WTC11 (cell line): ENCODE measurements at regions not wholly inside any gene's neighbourhood (a gene's known extent, or its start where the extent isn't known, plus 50 kb on each side); places are given as distances from the start of the nearest gene placed in this dataset.

Experiments
- ATAC-seq: fragments of 200-7000 bp; cut with Tn5 transposase; 2 replicates; pipeline ENCODE4 v1.10.0; 2021; ENCODE audit warnings: mild to moderate bottlenecking, moderate library complexity
- CTCF ChIA-PET: fragments of 300-600 bp; sonication (Branson Sonifier 250); formaldehyde crosslinking; loops from one replicate; lab custom pipeline; 2021; ENCODE audit warnings: antibody characterized with exemption; lab: Charles Lee
- POLR2A ChIA-PET: fragments of 350-600 bp; sonication (Branson Sonifier 250); formaldehyde crosslinking; loops from one replicate; lab custom pipeline; 2021; ENCODE audit warnings: antibody characterized with exemption; lab: Charles Lee
- DNase-seq: peaks from one replicate; pipeline ENCODE4 v3.0.0; 2021; ENCODE audit warnings: low spot score
- H3K27ac Mint-ChIP-seq: 2 replicates; pipeline ENCODE4 v1.8.0; 2021; ENCODE audit warnings: mixed read lengths
- H3K27me3 Mint-ChIP-seq: 2 replicates; pipeline ENCODE4 v1.8.0; 2021; ENCODE audit warnings: low read depth, mild to moderate bottlenecking, moderate library complexity, mixed read lengths
- H3K36me3 Mint-ChIP-seq: 2 replicates; pipeline ENCODE4 v1.8.0; 2021; ENCODE audit warnings: mixed read lengths
- H3K4me1 Mint-ChIP-seq: 2 replicates; pipeline ENCODE4 v1.8.0; 2022; ENCODE audit warnings: mixed read lengths
- H3K4me3 Mint-ChIP-seq: 2 replicates; pipeline ENCODE4 v1.8.0; 2021; ENCODE audit warnings: mild to moderate bottlenecking, moderate library complexity, mixed read lengths
- H3K9me3 Mint-ChIP-seq: 2 replicates; pipeline ENCODE4 v1.8.0; 2021; ENCODE audit warnings: mixed read lengths
- AR ChIP-seq: fragments of 250-450 bp; sonication (Bioruptor Pico); IDR thresholded peaks from 2 replicates; pipeline ENCODE4 v1.9.0; 2021; ENCODE audit warnings: mild to moderate bottlenecking
- ATF1 ChIP-seq: sonication (generic); formaldehyde crosslinking; IDR thresholded peaks from 2 replicates; pipeline ENCODE4 v1.8.1; 2023; ENCODE audit warnings: mild to moderate bottlenecking, moderate library complexity, missing genetic modification reagents
- ATF2 ChIP-seq: sonication (generic); formaldehyde crosslinking; IDR thresholded peaks from 2 replicates; pipeline ENCODE4 v1.8.1; 2022; ENCODE audit warnings: low read depth, missing genetic modification reagents, borderline replicate concordance
- ATF3 ChIP-seq: sonication (generic); formaldehyde crosslinking; conservative IDR thresholded peaks from 2 replicates; pipeline ENCODE4 v1.8.1; 2022; ENCODE audit warnings: mild to moderate bottlenecking, missing genetic modification reagents
- CREM ChIP-seq: sonication (generic); formaldehyde crosslinking; IDR thresholded peaks from 2 replicates; pipeline ENCODE4 v1.8.1; 2022; ENCODE audit warnings: mild to moderate bottlenecking, missing genetic modification reagents, moderate library complexity
- EMX1 ChIP-seq: fragments of 250-450 bp; sonication (Bioruptor Pico); IDR thresholded peaks from 2 replicates; pipeline ENCODE4 v1.8.0; 2021; ENCODE audit warnings: mild to moderate bottlenecking
- ERG ChIP-seq: fragments of 250-450 bp; sonication (Bioruptor Pico); IDR thresholded peaks from 2 replicates; pipeline ENCODE4 v1.8.0; 2021; ENCODE audit warnings: mild to moderate bottlenecking
- ESRRA ChIP-seq: sonication (generic); formaldehyde crosslinking; IDR thresholded peaks from 2 replicates; pipeline ENCODE4 v1.8.1; 2022; ENCODE audit warnings: mild to moderate bottlenecking, missing genetic modification reagents, borderline replicate concordance
- FOXP1 ChIP-seq: sonication (generic); formaldehyde crosslinking; IDR thresholded peaks from 2 replicates; pipeline ENCODE4 v1.8.0; 2022; ENCODE audit warnings: missing genetic modification reagents, mild to moderate bottlenecking, moderate library complexity, borderline replicate concordance
- FOXP4 ChIP-seq: sonication (generic); formaldehyde crosslinking; IDR thresholded peaks from 2 replicates; pipeline ENCODE4 v1.8.0; 2022; ENCODE audit warnings: mild to moderate bottlenecking, missing genetic modification reagents
- GTF2I ChIP-seq: fragments of 250-450 bp; sonication (Bioruptor Pico); conservative IDR thresholded peaks from 2 replicates; pipeline ENCODE4 v1.4.0; 2021; ENCODE audit warnings: mild to moderate bottlenecking
- HMGXB4 ChIP-seq: sonication (generic); formaldehyde crosslinking; IDR thresholded peaks from 2 replicates; pipeline ENCODE4 v1.8.1; 2023; ENCODE audit warnings: mild to moderate bottlenecking, moderate library complexity, missing genetic modification reagents
- IRF2 ChIP-seq: sonication (generic); formaldehyde crosslinking; IDR thresholded peaks from 2 replicates; pipeline ENCODE4 v1.8.0; 2022; ENCODE audit warnings: low read depth, missing genetic modification reagents, borderline replicate concordance
- NFATC4 ChIP-seq: fragments of 250-450 bp; sonication (Bioruptor Pico); IDR thresholded peaks from 2 replicates; pipeline ENCODE4 v1.9.0; 2021; ENCODE audit warnings: mild to moderate bottlenecking
- RELA ChIP-seq: sonication (generic); formaldehyde crosslinking; IDR thresholded peaks from 2 replicates; pipeline ENCODE4 v1.8.1; 2022; ENCODE audit warnings: missing genetic modification reagents, mild to moderate bottlenecking, borderline replicate concordance
- TEAD1 ChIP-seq: sonication (generic); formaldehyde crosslinking; IDR thresholded peaks from 2 replicates; pipeline ENCODE4 v1.8.0; 2022; ENCODE audit warnings: mild to moderate bottlenecking, missing genetic modification reagents
- TEAD4 ChIP-seq: sonication (generic); formaldehyde crosslinking; IDR thresholded peaks from 2 replicates; pipeline ENCODE4 v1.8.0; 2022; ENCODE audit warnings: mild to moderate bottlenecking, missing genetic modification reagents
- ZNF219 ChIP-seq: sonication (generic); formaldehyde crosslinking; IDR thresholded peaks from 2 replicates; pipeline ENCODE4 v1.8.0; 2023; ENCODE audit warnings: missing genetic modification reagents, mild to moderate bottlenecking, borderline replicate concordance
- ZNF263 ChIP-seq: sonication (generic); formaldehyde crosslinking; IDR thresholded peaks from 2 replicates; pipeline ENCODE4 v1.8.1; 2022; ENCODE audit warnings: low read depth, mild to moderate bottlenecking, moderate library complexity, missing genetic modification reagents
- ZNF512 ChIP-seq: sonication (generic); formaldehyde crosslinking; IDR thresholded peaks from 2 replicates; pipeline ENCODE4 v1.8.1; 2022; ENCODE audit warnings: missing genetic modification reagents, borderline replicate concordance

- TF ChIP-seq ATF2, result no peak
- no peak for TF ChIP-seq ATF1
- TF ChIP-seq GTF2I (CRISPR knock-in tag), result no peak
- TF ChIP-seq FOXP4, result no peak
- TF ChIP-seq HMGXB4 (CRISPR knock-in tag), result no peak
- no peak for TF ChIP-seq ESRRA (CRISPR knock-in tag)
- no peak for TF ChIP-seq AR (CRISPR knock-in tag)
- TF ChIP-seq ATF3 (CRISPR knock-in tag), result no peak
- TF ChIP-seq, all 79 proteins: peak for 0
Measured at GRCh38 chr4:15132739-15133138, 130.5 kb downstream of the CPEB2 start (continued).

- Mint-ChIP-seq H3K36me3 (peaks cover 35% of the 10 kb centered on the region), H3K27me3 (peaks cover 6% of the 10 kb centered on the region), H3K27ac (no peak overlapping the region), H3K4me1 (peaks cover 4% of the 10 kb centered on the region), H3K4me3 (no peak overlapping the region), H3K9me3 (peaks cover 78% of the 10 kb centered on the region)
- ChIA-PET CTCF (no interaction called here), POLR2A (no interaction called here)
- DNase-seq, result no peak
- TF ChIP-seq ERG (CRISPR knock-in tag) (no peak), TEAD4 (CRISPR knock-in tag) (no peak), NFATC4 (CRISPR knock-in tag) (no peak), FOXP4 (no peak), EMX1 (no peak)
- no peak for ATAC-seq
Measured at GRCh38 chr4:15139599-15139998, 137.3 kb downstream of the CPEB2 start.

- H3K36me3 Mint-ChIP-seq, result peaks cover 10% of the 10 kb centered on the region
- H3K4me3 Mint-ChIP-seq, result no peak overlapping the region
- ATAC-seq, result no peak
- ChIA-PET POLR2A (no interaction called here), CTCF (no interaction called here)
- no peak for TF ChIP-seq CREM (CRISPR knock-in tag)
- no peak for TF ChIP-seq IRF2 (CRISPR knock-in tag)
- TF ChIP-seq ZNF263 (CRISPR knock-in tag), result no peak
- TF ChIP-seq FOXP1, result no peak
- no peak for TF ChIP-seq ZNF512
- TF ChIP-seq RELA (CRISPR knock-in tag), result no peak
- TF ChIP-seq ESRRA (CRISPR knock-in tag), result no peak
- TF ChIP-seq TEAD1, result no peak
- no peak for TF ChIP-seq ATF1
- TF ChIP-seq ZNF219 (CRISPR knock-in tag), result no peak
- TF ChIP-seq, all 79 proteins: peak for 0
- no peaks in the 10 kb centered on the region; the same call in none of the 2 replicates for H3K27me3 Mint-ChIP-seq
- peaks cover 52% of the 10 kb centered on the region for H3K9me3 Mint-ChIP-seq
- no peak for DNase-seq
- no peak overlapping the region for H3K27ac Mint-ChIP-seq
- peaks cover 12% of the 10 kb centered on the region for H3K4me1 Mint-ChIP-seq
Measured at GRCh38 chr4:15142201-15142600, 139.9 kb downstream of the CPEB2 start.
